Endothelial cell of umbilical vein (primary cell): ENCODE measurements at regions not wholly inside any gene's neighbourhood (a gene's known extent, or its start where the extent isn't known, plus 50 kb on each side); places are given as distances from the start of the nearest gene placed in this dataset.

Source experiments
- BruUV-seq: library from RNA; stranded (reverse); fragments of 400-500 nt; replicated peaks from 2 replicates; lab custom pipeline; 2021; lab: Mats Ljungman, UMichigan
- CTCF ChIA-PET: fragments of 300-600, 350-600 bp; sonication (Branson Sonifier 250); formaldehyde crosslinking; loops from one replicate; lab custom pipeline; 2021; ENCODE audit warnings: antibody characterized with exemption, inconsistent platforms; lab: Charles Lee
- POLR2A ChIA-PET: fragments of 300-600, 350-600 bp; sonication (Branson Sonifier 250); formaldehyde crosslinking; loops from one replicate; lab custom pipeline; 2021; ENCODE audit warnings: antibody characterized with exemption, inconsistent platforms; lab: Charles Lee
- DNase-seq: peaks from one replicate; pipeline ENCODE4 v3.0.0-alpha.2; 2011; ENCODE audit warnings: low read depth, low spot score
- FAIRE-seq: peaks from 2 replicates; lab custom pipeline; 2011; peaks lifted over from hg19 to GRCh38; lab: Jason Lieb, UNC
- H2AFZ ChIP-seq: 2 replicates; pipeline ENCODE4 v1.6.0; 2012; ENCODE audit warnings: low read depth, low read length, control low read depth, inconsistent platforms
- H3K27ac ChIP-seq: 2 replicates; pipeline ENCODE4 v1.5.1; 2011; ENCODE audit warnings: low read depth, mild to moderate bottlenecking, control low read depth, low read length, moderate library complexity; ENCODE audit not compliant: insufficient read depth
- H3K27me3 ChIP-seq, 2 experiments: 2 replicates each; pipeline versions ENCODE4 v1.6.0 to v1.6.1; 2011; ENCODE audit warnings: low read length in 2 of 2, mixed read lengths in 1 of 2; ENCODE audit not compliant: control insufficient read depth in 2 of 2, insufficient read depth in 2 of 2
- H3K36me3 ChIP-seq, 2 experiments: 2 replicates in 1 of 2; 3 replicates in 1 of 2; pipeline ENCODE4 v1.5.1; 2011; ENCODE audit warnings: low read length in 2 of 2, mild to moderate bottlenecking in 1 of 2, moderate library complexity in 1 of 2; ENCODE audit not compliant: control insufficient read depth in 2 of 2, insufficient read depth in 2 of 2; ENCODE audit errors: extremely low read depth in 1 of 2
- H3K4me1 ChIP-seq: 3 replicates; pipeline ENCODE4 v1.5.1; 2011; ENCODE audit warnings: mild to moderate bottlenecking, low read length; ENCODE audit not compliant: control insufficient read depth, insufficient read depth; ENCODE audit errors: extremely low read depth
- H3K4me2 ChIP-seq: 2 replicates; pipeline ENCODE4 v1.6.1; 2011; ENCODE audit warnings: low read length, control low read depth, mixed read lengths; ENCODE audit not compliant: insufficient read depth
- H3K4me3 ChIP-seq, 3 experiments: fragments of 200-600 bp in 1 of 3; sonication (generic), shearing (Covaris generic) in 1 of 3; replicated peaks in 1 of 3; 2 replicates each; pipeline ENCODE4 v1.5.1; 2011 to 2016; ENCODE audit warnings: control low read depth in 3 of 3, low read length in 3 of 3, mild to moderate bottlenecking in 2 of 3, inconsistent platforms in 1 of 3, low read depth in 1 of 3, moderate library complexity in 1 of 3; ENCODE audit not compliant: insufficient read depth in 1 of 3
- H3K79me2 ChIP-seq: 2 replicates; pipeline ENCODE4 v1.6.0; 2012; ENCODE audit warnings: low read length, inconsistent platforms; ENCODE audit not compliant: control insufficient read depth, insufficient read depth
- H3K9ac ChIP-seq: replicated peaks from 2 replicates; pipeline ENCODE3; 2011; ENCODE audit warnings: low read length, control low read depth; ENCODE audit not compliant: insufficient read depth; ENCODE audit errors: extremely low read depth
- H3K9me1 ChIP-seq: replicated peaks from 3 replicates; pipeline ENCODE4 v1.6.0; 2011; ENCODE audit warnings: mild to moderate bottlenecking, low read length; ENCODE audit not compliant: control insufficient read depth, insufficient read depth; ENCODE audit errors: extremely low read depth
- H3K9me3 ChIP-seq: replicated peaks from 2 replicates; pipeline ENCODE4 v1.5.1; 2012; ENCODE audit warnings: low read length, inconsistent platforms; ENCODE audit not compliant: control insufficient read depth, insufficient read depth
- H4K20me1 ChIP-seq: replicated peaks from 2 replicates; pipeline ENCODE3; 2011; ENCODE audit warnings: mild to moderate bottlenecking, low read length; ENCODE audit not compliant: control insufficient read depth, insufficient read depth; ENCODE audit errors: extremely low read depth
- CTCF ChIP-seq, 2 donors: IDR thresholded peaks; 1 replicate in 1 of 2; 2 replicates in 1 of 2; pipeline ENCODE4 v1.5.1; 2011; ENCODE audit warnings: low read length in 2 of 2, mild to moderate bottlenecking in 2 of 2, moderate library complexity in 2 of 2, control low read depth in 1 of 2, inconsistent platforms in 1 of 2, low read depth in 1 of 2; ENCODE audit not compliant: insufficient read depth in 1 of 2; ENCODE audit errors: extremely low read depth in 1 of 2
- EZH2 ChIP-seq: IDR thresholded peaks from 2 replicates; pipeline ENCODE4 v1.6.1; 2012; ENCODE audit warnings: borderline replicate concordance, low read depth, mild to moderate bottlenecking, moderate library complexity, low read length, inconsistent platforms; ENCODE audit not compliant: severe bottlenecking
- FOS ChIP-seq: IDR thresholded peaks from 2 replicates; pipeline ENCODE4 v1.6.1; 2011; ENCODE audit warnings: mild to moderate bottlenecking, low read length, moderate library complexity, borderline replicate concordance; ENCODE audit not compliant: insufficient read depth
- GATA2 ChIP-seq: IDR thresholded peaks from 2 replicates; pipeline ENCODE4 v1.7.0; 2011; ENCODE audit warnings: low read depth, mild to moderate bottlenecking, moderate library complexity, mixed read lengths, low read length; ENCODE audit not compliant: insufficient read length, insufficient read depth
- JUN ChIP-seq: IDR thresholded peaks from 2 replicates; pipeline ENCODE4 v1.6.1; 2011; ENCODE audit warnings: borderline replicate concordance, low read depth; ENCODE audit not compliant: insufficient read length, insufficient read depth
- MYC ChIP-seq: IDR thresholded peaks from one replicate; pipeline ENCODE4 v1.6.1; 2011; ENCODE audit warnings: mild to moderate bottlenecking, low read depth, low read length
- POLR2A ChIP-seq: IDR thresholded peaks from 2 replicates; pipeline ENCODE4 v1.6.1; 2012; ENCODE audit warnings: low read depth, mild to moderate bottlenecking, control low read depth, low read length
- POLR2AphosphoS5 ChIP-seq: IDR thresholded peaks from 2 replicates; pipeline ENCODE4 v1.6.1; 2012; ENCODE audit warnings: low read depth, mild to moderate bottlenecking, control low read depth, low read length, moderate library complexity; ENCODE audit not compliant: insufficient read depth
- dilution Hi-C: fragments of 300-500 bp; cut with MboI; formaldehyde crosslinking; loops from one replicate; pipeline ENCODE4 v1.15.0; 2019; ENCODE audit warnings: low sequenced_read_pairs; ENCODE audit not compliant: extremely low pct_ligation_motif_present
- intact Hi-C: fragments of 100-400 bp; cut with micrococcal nuclease; formaldehyde crosslinking; loops from one replicate; pipeline ENCODE4 v1.10.0; 2022
- TF ChIP-seq, protein P1 (sequence below): IDR thresholded peaks from 2 replicates; pipeline ENCODE4 v1.6.1; 2011; ENCODE audit not compliant: insufficient read depth, insufficient read length

GRCh38 chr3:141681390-141681780, 56.7 kb upstream of the RNF7 start:
- H4K20me1 ChIP-seq: no peaks in the 10 kb centered on the region
- BruUV-seq: no TSS peak
- TF ChIP-seq, protein P1, sequence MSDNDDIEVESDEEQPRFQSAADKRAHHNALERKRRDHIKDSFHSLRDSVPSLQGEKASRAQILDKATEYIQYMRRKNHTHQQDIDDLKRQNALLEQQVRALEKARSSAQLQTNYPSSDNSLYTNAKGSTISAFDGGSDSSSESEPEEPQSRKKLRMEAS: no peak
- TF ChIP-seq JUN (no peak), GATA2 (no peak), CTCF (IDR thresholded peaks at IDR 0.05; ENCODE audit: extremely low read depth in 1 of 2, insufficient read depth in 1 of 2, low read depth in 1 of 2, low read length in 2 of 2) (no peak), MYC (no peak), EZH2 (no peak), POLR2A (no peak), POLR2AphosphoS5 (no peak), FOS (no peak)
- DNase-seq (no peak), FAIRE-seq (no peak)
- dilution Hi-C loops: no loop called here
- H3K79me2 ChIP-seq: no peaks in the 10 kb centered on the region
- H3K4me2 ChIP-seq: peak overlapping the region; percentile 72
- no peak overlapping the region for H3K9ac ChIP-seq
- peaks cover 36% of the 10 kb centered on the region for H3K4me1 ChIP-seq
- H3K9me3 ChIP-seq: no peaks in the 10 kb centered on the region
- H3K27me3 ChIP-seq: no peaks in the 10 kb centered on the region
- intact Hi-C loops: loop anchor here (1.0 kb wide), 1 partner anchor 27 kb away; no protein-coding TSS in a partner anchor
- H3K4me3 ChIP-seq: peak overlapping the region in 1 of 3 experiments; percentile 3
- ChIA-PET CTCF (no interaction called here), POLR2A (no interaction called here)
- H3K27ac ChIP-seq: no peak overlapping the region
- H3K9me1 ChIP-seq: no peaks in the 10 kb centered on the region
- no peak overlapping the region for H2AFZ ChIP-seq
- H3K36me3 ChIP-seq: no peaks in the 10 kb centered on the region
